ENCODE measurements at regions not wholly inside any gene's neighbourhood (a gene's known extent, or its start where the extent isn't known, plus 50 kb on each side); places are given as distances from the start of the nearest gene placed in this dataset.

DNA sequence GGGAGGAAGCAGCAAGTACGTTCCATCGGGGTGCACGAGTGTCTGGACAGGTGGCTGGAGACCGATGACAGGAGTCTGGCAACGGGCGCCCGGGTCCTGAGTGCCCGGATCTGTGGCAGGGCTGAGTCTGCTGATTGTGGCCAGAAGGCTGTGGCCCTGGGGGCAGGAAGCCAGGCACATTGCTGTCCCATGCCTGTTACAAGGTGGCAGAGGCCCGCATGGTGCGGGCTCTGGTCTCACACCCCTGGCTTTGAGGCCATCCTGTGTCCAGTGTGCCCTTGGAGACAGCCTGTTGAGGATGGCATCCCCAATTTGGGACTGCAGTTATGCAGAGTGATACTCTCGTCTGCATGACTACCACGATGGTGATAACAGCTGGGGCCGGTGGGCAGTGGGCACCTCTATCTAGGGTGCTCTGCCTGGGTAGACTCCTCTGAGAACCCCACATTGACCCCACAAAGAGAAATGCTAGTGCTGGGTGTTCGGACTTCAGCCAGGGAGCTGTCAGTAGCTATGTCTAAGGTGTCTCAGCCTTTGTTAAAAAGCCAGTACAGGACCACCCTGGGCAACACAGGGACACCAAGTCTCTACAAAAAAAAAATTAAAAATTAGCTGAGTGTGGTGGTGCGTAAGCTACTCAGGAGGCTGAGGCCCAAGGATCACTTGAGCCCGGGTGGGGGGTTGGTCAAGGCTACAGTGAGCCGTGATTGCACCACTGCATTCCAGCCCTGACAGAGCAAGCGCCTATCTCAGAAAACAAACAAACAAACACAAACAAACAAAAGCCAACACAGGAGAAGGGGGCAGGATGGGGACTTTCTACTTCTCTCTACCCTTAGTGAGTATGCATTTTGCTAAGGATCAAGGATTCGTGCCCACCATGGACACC, 88.3 kb downstream of the RHOB start (continued):
- no peak for TF ChIP-seq CBFB (CRISPR knock-in tag; IDR thresholded peaks at IDR 0.05)
- TF ChIP-seq, protein P1, sequence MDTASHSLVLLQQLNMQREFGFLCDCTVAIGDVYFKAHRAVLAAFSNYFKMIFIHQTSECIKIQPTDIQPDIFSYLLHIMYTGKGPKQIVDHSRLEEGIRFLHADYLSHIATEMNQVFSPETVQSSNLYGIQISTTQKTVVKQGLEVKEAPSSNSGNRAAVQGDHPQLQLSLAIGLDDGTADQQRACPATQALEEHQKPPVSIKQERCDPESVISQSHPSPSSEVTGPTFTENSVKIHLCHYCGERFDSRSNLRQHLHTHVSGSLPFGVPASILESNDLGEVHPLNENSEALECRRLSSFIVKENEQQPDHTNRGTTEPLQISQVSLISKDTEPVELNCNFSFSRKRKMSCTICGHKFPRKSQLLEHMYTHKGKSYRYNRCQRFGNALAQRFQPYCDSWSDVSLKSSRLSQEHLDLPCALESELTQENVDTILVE (CRISPR knock-in tag; IDR thresholded peaks at IDR 0.05): no peak
- peak; percentile 75 for TF ChIP-seq ISL2 (CRISPR knock-in tag; IDR thresholded peaks at IDR 0.05)
- TF ChIP-seq, protein P2, sequence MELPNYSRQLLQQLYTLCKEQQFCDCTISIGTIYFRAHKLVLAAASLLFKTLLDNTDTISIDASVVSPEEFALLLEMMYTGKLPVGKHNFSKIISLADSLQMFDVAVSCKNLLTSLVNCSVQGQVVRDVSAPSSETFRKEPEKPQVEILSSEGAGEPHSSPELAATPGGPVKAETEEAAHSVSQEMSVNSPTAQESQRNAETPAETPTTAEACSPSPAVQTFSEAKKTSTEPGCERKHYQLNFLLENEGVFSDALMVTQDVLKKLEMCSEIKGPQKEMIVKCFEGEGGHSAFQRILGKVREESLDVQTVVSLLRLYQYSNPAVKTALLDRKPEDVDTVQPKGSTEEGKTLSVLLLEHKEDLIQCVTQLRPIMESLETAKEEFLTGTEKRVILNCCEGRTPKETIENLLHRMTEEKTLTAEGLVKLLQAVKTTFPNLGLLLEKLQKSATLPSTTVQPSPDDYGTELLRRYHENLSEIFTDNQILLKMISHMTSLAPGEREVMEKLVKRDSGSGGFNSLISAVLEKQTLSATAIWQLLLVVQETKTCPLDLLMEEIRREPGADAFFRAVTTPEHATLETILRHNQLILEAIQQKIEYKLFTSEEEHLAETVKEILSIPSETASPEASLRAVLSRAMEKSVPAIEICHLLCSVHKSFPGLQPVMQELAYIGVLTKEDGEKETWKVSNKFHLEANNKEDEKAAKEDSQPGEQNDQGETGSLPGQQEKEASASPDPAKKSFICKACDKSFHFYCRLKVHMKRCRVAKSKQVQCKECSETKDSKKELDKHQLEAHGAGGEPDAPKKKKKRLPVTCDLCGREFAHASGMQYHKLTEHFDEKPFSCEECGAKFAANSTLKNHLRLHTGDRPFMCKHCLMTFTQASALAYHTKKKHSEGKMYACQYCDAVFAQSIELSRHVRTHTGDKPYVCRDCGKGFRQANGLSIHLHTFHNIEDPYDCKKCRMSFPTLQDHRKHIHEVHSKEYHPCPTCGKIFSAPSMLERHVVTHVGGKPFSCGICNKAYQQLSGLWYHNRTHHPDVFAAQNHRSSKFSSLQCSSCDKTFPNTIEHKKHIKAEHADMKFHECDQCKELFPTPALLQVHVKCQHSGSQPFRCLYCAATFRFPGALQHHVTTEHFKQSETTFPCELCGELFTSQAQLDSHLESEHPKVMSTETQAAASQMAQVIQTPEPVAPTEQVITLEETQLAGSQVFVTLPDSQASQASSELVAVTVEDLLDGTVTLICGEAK (IDR thresholded peaks at IDR 0.05): no peak
- TF ChIP-seq, protein P2 (CRISPR knock-in tag; IDR thresholded peaks at IDR 0.05): no peak
- TF ChIP-seq RXRA (CRISPR knock-in tag; IDR thresholded peaks at IDR 0.05): peak; percentile 40; the same call in 1 of the 2 replicates

Measured in HepG2 (cell line).